H9 (cell line): ENCODE measurements at regions not wholly inside any gene's neighbourhood (a gene's known extent, or its start where the extent isn't known, plus 50 kb on each side); places are given as distances from the start of the nearest gene placed in this dataset.
A peak's percentile ranks its signal among the peaks of the same experiment; 100 is the strongest.

Experiments used
- DNase-seq: peaks from one replicate; pipeline ENCODE4 v3.0.0-alpha.2; 2017
- H2AFZ ChIP-seq: one replicate; pipeline ENCODE4 v1.6.1; 2013; ENCODE audit warnings: mild to moderate bottlenecking, low read length, control low read depth, moderate library complexity
- H2AK5ac ChIP-seq: 2 replicates; pipeline ENCODE4 v1.6.1; 2013; ENCODE audit warnings: low read length, control low read depth, mixed read lengths; ENCODE audit not compliant: insufficient read length
- H2BK120ac ChIP-seq: one replicate; pipeline ENCODE4 v1.6.1; 2013; ENCODE audit warnings: low read depth, mild to moderate bottlenecking, low read length, control low read depth, inconsistent platforms; ENCODE audit not compliant: poor library complexity, severe bottlenecking
- H2BK12ac ChIP-seq: 2 replicates; pipeline ENCODE4 v1.6.1; 2013; ENCODE audit warnings: low read length, control low read depth, mixed read lengths, low read depth; ENCODE audit not compliant: insufficient read length
- H2BK15ac ChIP-seq: 2 replicates; pipeline ENCODE4 v1.6.1; 2013; ENCODE audit warnings: low read depth, low read length, control low read depth
- H2BK20ac ChIP-seq: one replicate; pipeline ENCODE4 v1.6.1; 2013; ENCODE audit warnings: low read depth, mild to moderate bottlenecking, low read length, control low read depth, inconsistent platforms; ENCODE audit not compliant: poor library complexity, severe bottlenecking
- H2BK5ac ChIP-seq: 2 replicates; pipeline ENCODE4 v1.6.1; 2013; ENCODE audit warnings: low read length, control low read depth, mixed read lengths; ENCODE audit not compliant: insufficient read length
- H3K14ac ChIP-seq: 2 replicates; pipeline ENCODE4 v1.6.1; 2013; ENCODE audit warnings: low read length, control low read depth; ENCODE audit not compliant: insufficient read depth
- H3K18ac ChIP-seq: 2 replicates; pipeline ENCODE4 v1.6.1; 2013; ENCODE audit warnings: low read depth, mild to moderate bottlenecking, mixed read lengths, low read length, control low read depth; ENCODE audit not compliant: insufficient read length
- H3K23ac ChIP-seq: 2 replicates; pipeline ENCODE4 v1.6.1; 2013; ENCODE audit warnings: low read length, control low read depth, mixed read lengths, low read depth; ENCODE audit not compliant: insufficient read length
- H3K23me2 ChIP-seq: 2 replicates; pipeline ENCODE4 v1.6.1; 2013; ENCODE audit warnings: low read depth, mild to moderate bottlenecking, mixed read lengths, low read length, control low read depth; ENCODE audit not compliant: insufficient read length, poor library complexity, severe bottlenecking
- H3K27ac ChIP-seq: 2 replicates; pipeline ENCODE4 v1.5.1; 2013; ENCODE audit warnings: low read length, control low read depth, mixed read lengths, low read depth; ENCODE audit not compliant: insufficient read length
- H3K27me3 ChIP-seq: 2 replicates; pipeline ENCODE4 v1.6.1; 2013; ENCODE audit warnings: low read length, control low read depth, inconsistent platforms; ENCODE audit not compliant: insufficient read depth
- H3K4ac ChIP-seq: 2 replicates; pipeline ENCODE4 v1.6.1; 2013; ENCODE audit warnings: low read depth, mild to moderate bottlenecking, control low read depth, inconsistent platforms, low read length, moderate library complexity
- H3K4me1 ChIP-seq: 2 replicates; pipeline ENCODE4 v1.6.1; 2013; ENCODE audit warnings: low read length, control low read depth, inconsistent platforms; ENCODE audit not compliant: insufficient read depth
- H3K4me2 ChIP-seq: 2 replicates; pipeline ENCODE4 v1.6.1; 2013; ENCODE audit warnings: low read length, control low read depth, mixed read lengths; ENCODE audit not compliant: insufficient read length, insufficient read depth
- H3K56ac ChIP-seq: 2 replicates; pipeline ENCODE4 v1.6.1; 2013; ENCODE audit warnings: low read depth, mild to moderate bottlenecking, mixed read lengths, low read length, control low read depth; ENCODE audit not compliant: insufficient read length
- H3K79me1 ChIP-seq: 2 replicates; pipeline ENCODE4 v1.6.1; 2013; ENCODE audit warnings: low read depth, mild to moderate bottlenecking, moderate library complexity, low read length, control low read depth, inconsistent platforms; ENCODE audit not compliant: insufficient read depth, poor library complexity, severe bottlenecking
- H3K79me2 ChIP-seq: 2 replicates; pipeline ENCODE4 v1.6.1; 2013; ENCODE audit warnings: low read length, control low read depth, inconsistent platforms; ENCODE audit not compliant: insufficient read depth
- H3K9ac ChIP-seq: 2 replicates; pipeline ENCODE4 v1.6.1; 2013; ENCODE audit warnings: low read length, control low read depth, mixed read lengths; ENCODE audit not compliant: insufficient read length; ENCODE audit errors: extremely low read depth
- H3K9me3 ChIP-seq: one replicate; pipeline ENCODE4 v1.6.1; 2013; ENCODE audit warnings: low read depth, low read length, inconsistent platforms; ENCODE audit not compliant: control insufficient read depth
- H3T11ph ChIP-seq: one replicate; pipeline ENCODE4 v1.6.1; 2013; ENCODE audit warnings: mild to moderate bottlenecking, low read length, control low read depth, inconsistent platforms
- H4K20me1 ChIP-seq: one replicate; pipeline ENCODE4 v1.6.1; 2013; ENCODE audit not compliant: control insufficient read depth, insufficient read length, insufficient read depth
- H4K5ac ChIP-seq: 2 replicates; pipeline ENCODE4 v1.6.1; 2013; ENCODE audit warnings: low read depth, mild to moderate bottlenecking, mixed read lengths, low read length, control low read depth; ENCODE audit not compliant: insufficient read length
- H4K8ac ChIP-seq: replicated peaks from 2 replicates; pipeline ENCODE4 v1.6.1; 2013; ENCODE audit warnings: low read length, control low read depth, mixed read lengths, low read depth; ENCODE audit not compliant: insufficient read length
- H4K91ac ChIP-seq: 2 replicates; pipeline ENCODE4 v1.6.1; 2013; ENCODE audit warnings: low read depth, mild to moderate bottlenecking, moderate library complexity, mixed read lengths, low read length, control low read depth; ENCODE audit not compliant: insufficient read length
- H3K27ac Mint-ChIP-seq, 3 experiments: 2 replicates in 2 of 3; 3 replicates in 1 of 3; pipeline ENCODE4 v1.8.0; 2020 to 2021; ENCODE audit warnings: mixed read lengths in 3 of 3, mild to moderate bottlenecking in 1 of 3, moderate library complexity in 1 of 3
- H3K27me3 Mint-ChIP-seq: 2 replicates; pipeline ENCODE4 v1.8.0; 2021; ENCODE audit warnings: low read depth, mild to moderate bottlenecking, moderate library complexity, mixed read lengths
- H3K36me3 Mint-ChIP-seq, 3 experiments: 2 replicates in 2 of 3; 3 replicates in 1 of 3; pipeline ENCODE4 v1.8.0; 2020 to 2021; ENCODE audit warnings: low read depth in 3 of 3, mixed read lengths in 3 of 3; ENCODE audit not compliant: insufficient read depth in 1 of 3
- H3K4me1 Mint-ChIP-seq, 2 experiments: 2 replicates each; pipeline ENCODE4 v1.8.0; 2020; ENCODE audit warnings: mixed read lengths in 2 of 2
- H3K4me3 Mint-ChIP-seq, 2 experiments: 2 replicates in 1 of 2; 3 replicates in 1 of 2; pipeline ENCODE4 v1.8.0; 2020 to 2021; ENCODE audit warnings: mild to moderate bottlenecking in 2 of 2, mixed read lengths in 2 of 2, moderate library complexity in 1 of 2
- H3K9me3 Mint-ChIP-seq, 2 experiments: 2 replicates in 1 of 2; 3 replicates in 1 of 2; pipeline ENCODE4 v1.8.0; 2020; ENCODE audit warnings: mild to moderate bottlenecking in 2 of 2, mixed read lengths in 2 of 2, moderate library complexity in 1 of 2
- WGBS: extraction: QIAGEN DNeasy Blood & Tissue Kit; methylation state at CpG from one replicate; pipeline ENCODE4 v1.1.7; 2013; ENCODE audit warnings: missing lambda C conversion rate, low lambda C conversion rate, mixed read lengths; ENCODE audit not compliant: insufficient read length; ENCODE audit errors: extremely low coverage; 5-methylcytosine and 5-hydroxymethylcytosine counted together
- TF ChIP-seq, protein P1 (sequence below): fragments of 200-600 bp; sonication (generic); conservative IDR thresholded peaks from 3 replicates; pipeline ENCODE4 v1.8.0; 2021; ENCODE audit warnings: antibody characterized with exemption, mild to moderate bottlenecking

- Histone ChIP-seq H3K18ac (no peak overlapping the region), H3K4me2 (no peak overlapping the region), H2AK5ac (no peak overlapping the region), H3K9ac (no peak overlapping the region), H4K8ac (no peak overlapping the region), H2BK12ac (no peak overlapping the region), H3K14ac (no peak overlapping the region), H3K4me1 (no peaks in the 10 kb centered on the region; the same call in 1 of the 2 replicates), H3K79me1 (no peaks in the 10 kb centered on the region), H2BK20ac (no peak overlapping the region), H3K23ac (no peak overlapping the region), H3K56ac (no peak overlapping the region), H4K91ac (no peak overlapping the region), H3K27ac (no peak overlapping the region), H2AFZ (no peak overlapping the region), H3K4ac (no peak overlapping the region), H4K5ac (no peak overlapping the region), H2BK120ac (no peak overlapping the region), H3K23me2 (no peaks in the 10 kb centered on the region), H3T11ph (no peak overlapping the region), H3K9me3 (no peaks in the 10 kb centered on the region), H3K27me3 (no peaks in the 10 kb centered on the region), H3K79me2 (no peaks in the 10 kb centered on the region), H4K20me1 (no peaks in the 10 kb centered on the region), H2BK5ac (no peak overlapping the region), H2BK15ac (no peak overlapping the region)
- TF ChIP-seq, protein P1, sequence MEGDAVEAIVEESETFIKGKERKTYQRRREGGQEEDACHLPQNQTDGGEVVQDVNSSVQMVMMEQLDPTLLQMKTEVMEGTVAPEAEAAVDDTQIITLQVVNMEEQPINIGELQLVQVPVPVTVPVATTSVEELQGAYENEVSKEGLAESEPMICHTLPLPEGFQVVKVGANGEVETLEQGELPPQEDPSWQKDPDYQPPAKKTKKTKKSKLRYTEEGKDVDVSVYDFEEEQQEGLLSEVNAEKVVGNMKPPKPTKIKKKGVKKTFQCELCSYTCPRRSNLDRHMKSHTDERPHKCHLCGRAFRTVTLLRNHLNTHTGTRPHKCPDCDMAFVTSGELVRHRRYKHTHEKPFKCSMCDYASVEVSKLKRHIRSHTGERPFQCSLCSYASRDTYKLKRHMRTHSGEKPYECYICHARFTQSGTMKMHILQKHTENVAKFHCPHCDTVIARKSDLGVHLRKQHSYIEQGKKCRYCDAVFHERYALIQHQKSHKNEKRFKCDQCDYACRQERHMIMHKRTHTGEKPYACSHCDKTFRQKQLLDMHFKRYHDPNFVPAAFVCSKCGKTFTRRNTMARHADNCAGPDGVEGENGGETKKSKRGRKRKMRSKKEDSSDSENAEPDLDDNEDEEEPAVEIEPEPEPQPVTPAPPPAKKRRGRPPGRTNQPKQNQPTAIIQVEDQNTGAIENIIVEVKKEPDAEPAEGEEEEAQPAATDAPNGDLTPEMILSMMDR: no peak
- DNase-seq: no peak
- Mint-ChIP-seq H3K4me1 (peaks cover 28 to 31% of the 10 kb centered on the region in 2 experiments), H3K27me3 (no peaks in the 10 kb centered on the region), H3K27ac (peak overlapping the region in 2 of 3 experiments; percentile 14 to 43; a peak in 2 of 7 replicates), H3K36me3 (no peaks in the 10 kb centered on the region; a peak in 2 of 7 replicates), H3K9me3 (peaks cover 0 to 6% of the 10 kb centered on the region in 2 experiments; a peak in 4 of 5 replicates), H3K4me3 (no peak overlapping the region)
- WGBS: no CpG with 5 or more reads among the region's 2 CpGs
Measured at GRCh38 chr2:52676056-52676455, 1091.5 kb upstream of the CHAC2 start.
